ENCODE measurements at regions not wholly inside any gene's neighbourhood (a gene's known extent, or its start where the extent isn't known, plus 50 kb on each side); places are given as distances from the start of the nearest gene placed in this dataset.
A peak's percentile ranks its signal among the peaks of the same experiment; 100 is the strongest.

DNA sequence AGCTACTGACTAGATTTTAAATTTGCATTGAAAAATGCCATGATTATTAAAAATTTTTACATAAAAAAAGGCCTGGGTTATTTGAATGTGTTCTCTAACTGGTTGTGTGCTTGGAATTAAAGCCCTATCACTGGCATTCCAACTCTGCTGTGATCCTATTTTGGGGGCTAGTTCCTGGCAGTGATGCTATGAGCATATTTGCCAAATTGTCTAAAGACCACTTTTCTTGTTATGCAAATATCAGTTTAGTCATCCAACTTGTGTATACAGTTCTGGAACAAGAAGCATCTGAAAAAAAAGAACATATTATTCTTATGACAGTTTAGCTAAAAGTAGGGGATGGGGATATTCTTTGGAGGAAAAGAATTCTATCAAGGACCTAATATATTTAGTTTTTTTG, 243.4 kb upstream of the ZNF717 start:
- Mint-ChIP-seq H3K27me3 (ENCODE audit: low read depth) (no peaks in the 10 kb centered on the region), H3K36me3 (peaks cover 20% of the 10 kb centered on the region), H3K4me1 (peaks cover 11% of the 10 kb centered on the region), H3K27ac (no peak overlapping the region), H3K4me3 (no peak overlapping the region), H3K9me3 (peaks cover 18% of the 10 kb centered on the region)
- DNase-seq (ENCODE audit: low spot score in 2 of 2, unreplicated experiment in 2 of 2), result no peak
- TF ChIP-seq, protein P1, sequence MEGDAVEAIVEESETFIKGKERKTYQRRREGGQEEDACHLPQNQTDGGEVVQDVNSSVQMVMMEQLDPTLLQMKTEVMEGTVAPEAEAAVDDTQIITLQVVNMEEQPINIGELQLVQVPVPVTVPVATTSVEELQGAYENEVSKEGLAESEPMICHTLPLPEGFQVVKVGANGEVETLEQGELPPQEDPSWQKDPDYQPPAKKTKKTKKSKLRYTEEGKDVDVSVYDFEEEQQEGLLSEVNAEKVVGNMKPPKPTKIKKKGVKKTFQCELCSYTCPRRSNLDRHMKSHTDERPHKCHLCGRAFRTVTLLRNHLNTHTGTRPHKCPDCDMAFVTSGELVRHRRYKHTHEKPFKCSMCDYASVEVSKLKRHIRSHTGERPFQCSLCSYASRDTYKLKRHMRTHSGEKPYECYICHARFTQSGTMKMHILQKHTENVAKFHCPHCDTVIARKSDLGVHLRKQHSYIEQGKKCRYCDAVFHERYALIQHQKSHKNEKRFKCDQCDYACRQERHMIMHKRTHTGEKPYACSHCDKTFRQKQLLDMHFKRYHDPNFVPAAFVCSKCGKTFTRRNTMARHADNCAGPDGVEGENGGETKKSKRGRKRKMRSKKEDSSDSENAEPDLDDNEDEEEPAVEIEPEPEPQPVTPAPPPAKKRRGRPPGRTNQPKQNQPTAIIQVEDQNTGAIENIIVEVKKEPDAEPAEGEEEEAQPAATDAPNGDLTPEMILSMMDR (IDR thresholded peaks at IDR 0.05; ENCODE audit: unreplicated experiment), result no peak

DNA sequence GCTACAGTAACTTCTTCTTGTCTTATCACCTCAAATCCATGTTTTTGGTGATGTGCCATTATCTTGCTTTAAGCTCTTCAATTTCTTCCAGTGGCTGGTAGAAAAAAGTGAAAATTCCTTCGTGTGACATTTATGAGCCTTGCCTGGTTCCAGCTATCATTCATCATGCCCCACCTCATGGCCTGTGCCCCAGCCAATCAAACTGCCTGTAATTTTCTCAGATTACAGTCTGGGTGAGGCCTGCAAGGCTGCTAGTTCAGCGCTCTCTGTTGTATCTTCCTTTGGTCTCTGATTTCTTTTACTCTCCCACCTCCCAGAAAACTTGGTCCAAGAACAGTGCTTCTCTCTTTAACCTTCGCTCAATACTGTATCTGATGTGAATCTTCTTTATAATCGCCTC, 249.3 kb upstream of the ZNF717 start:
- peaks cover 18% of the 10 kb centered on the region for H3K9me3 Mint-ChIP-seq
- H3K4me3 Mint-ChIP-seq, result no peak overlapping the region
- peak overlapping the region; percentile 76 for H3K27ac Mint-ChIP-seq
- H3K27me3 Mint-ChIP-seq (ENCODE audit: low read depth), result no peaks in the 10 kb centered on the region
- DNase-seq (ENCODE audit: low spot score in 2 of 2, unreplicated experiment in 2 of 2), result no peak
- TF ChIP-seq, protein P1 (IDR thresholded peaks at IDR 0.05; ENCODE audit: unreplicated experiment), result no peak
- peaks cover 26% of the 10 kb centered on the region for H3K4me1 Mint-ChIP-seq
- H3K36me3 Mint-ChIP-seq, result peaks cover 20% of the 10 kb centered on the region

DNA sequence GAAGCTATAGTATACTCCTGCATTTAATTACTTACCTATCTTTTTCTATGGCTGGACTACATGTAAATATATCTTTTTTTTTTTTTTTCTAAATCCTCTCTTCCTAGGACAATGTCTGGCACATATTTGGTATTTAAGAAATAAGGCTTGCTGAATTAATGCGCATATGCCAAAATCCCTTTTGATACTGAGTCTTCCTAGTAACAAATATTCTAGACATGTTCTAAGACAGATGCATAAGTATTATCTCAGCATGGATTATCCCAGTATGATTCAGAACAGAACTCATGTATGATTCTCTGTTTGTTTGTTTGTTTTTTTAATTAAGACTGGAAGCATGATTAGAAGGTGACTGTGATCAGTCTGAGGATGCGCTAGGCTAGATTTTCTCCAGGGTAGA, 249.8 kb upstream of the ZNF717 start:
- DNase-seq (ENCODE audit: low spot score in 2 of 2, unreplicated experiment in 2 of 2), result no peak
- Mint-ChIP-seq H3K27ac (peak overlapping the region; percentile 76), H3K36me3 (peaks cover 18% of the 10 kb centered on the region), H3K4me1 (peaks cover 29% of the 10 kb centered on the region), H3K9me3 (peaks cover 16% of the 10 kb centered on the region), H3K4me3 (no peak overlapping the region), H3K27me3 (ENCODE audit: low read depth) (no peaks in the 10 kb centered on the region)
- TF ChIP-seq, protein P1 (IDR thresholded peaks at IDR 0.05; ENCODE audit: unreplicated experiment), result no peak

DNA sequence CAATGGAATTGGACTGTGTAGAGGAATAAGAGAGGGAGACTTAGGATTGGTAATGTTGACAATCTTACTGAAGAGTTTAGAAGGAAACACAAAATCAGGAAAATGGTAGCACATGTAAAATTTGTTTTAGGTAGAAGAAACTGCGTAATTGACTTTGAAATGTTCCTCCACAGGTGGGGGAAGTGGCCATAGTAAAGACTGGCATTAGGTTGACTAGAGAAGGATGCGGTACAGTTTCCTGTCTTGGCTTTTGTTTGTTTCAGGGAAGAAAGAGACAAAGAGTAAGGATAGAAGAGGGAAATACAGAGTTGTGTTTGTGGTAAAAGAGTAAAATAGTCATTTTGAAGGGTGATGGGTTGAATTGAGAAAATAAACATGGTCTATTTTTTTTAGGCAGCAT, 253.6 kb upstream of the ZNF717 start:
- Mint-ChIP-seq H3K9me3 (no peaks in the 10 kb centered on the region), H3K27me3 (ENCODE audit: low read depth) (no peaks in the 10 kb centered on the region), H3K27ac (no peak overlapping the region), H3K4me1 (peaks cover 50% of the 10 kb centered on the region), H3K36me3 (no peaks in the 10 kb centered on the region), H3K4me3 (no peak overlapping the region)
- DNase-seq (ENCODE audit: low spot score in 2 of 2, unreplicated experiment in 2 of 2), result no peak
- TF ChIP-seq, protein P1 (IDR thresholded peaks at IDR 0.05; ENCODE audit: unreplicated experiment), result no peak

DNA sequence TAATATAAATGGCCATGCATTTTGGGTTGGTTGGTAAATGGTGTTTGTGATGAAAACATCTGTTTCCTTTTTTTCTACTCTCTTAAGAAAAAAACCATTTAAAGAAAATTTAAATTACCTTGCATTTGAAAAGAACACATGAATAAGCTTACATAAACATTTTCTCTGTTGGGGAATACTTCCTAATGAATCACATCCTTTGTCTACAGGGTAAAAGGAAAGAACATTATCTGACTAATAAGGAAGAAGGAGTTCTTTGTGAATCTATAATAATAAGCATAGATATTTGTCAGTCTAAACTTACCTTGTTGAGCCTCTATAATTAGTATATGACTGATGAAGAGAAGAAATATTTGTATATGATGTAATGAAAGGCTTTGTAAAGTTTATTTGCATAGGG, 254.1 kb upstream of the ZNF717 start:
- H3K27ac Mint-ChIP-seq, result peak overlapping the region; percentile 28
- peaks cover 52% of the 10 kb centered on the region for H3K4me1 Mint-ChIP-seq
- no peaks in the 10 kb centered on the region for H3K27me3 Mint-ChIP-seq (ENCODE audit: low read depth)
- no peak for DNase-seq (ENCODE audit: low spot score in 2 of 2, unreplicated experiment in 2 of 2)
- H3K36me3 Mint-ChIP-seq, result no peaks in the 10 kb centered on the region
- H3K9me3 Mint-ChIP-seq, result no peaks in the 10 kb centered on the region
- TF ChIP-seq, protein P1 (IDR thresholded peaks at IDR 0.05; ENCODE audit: unreplicated experiment), result no peak
- H3K4me3 Mint-ChIP-seq, result no peak overlapping the region

DNA sequence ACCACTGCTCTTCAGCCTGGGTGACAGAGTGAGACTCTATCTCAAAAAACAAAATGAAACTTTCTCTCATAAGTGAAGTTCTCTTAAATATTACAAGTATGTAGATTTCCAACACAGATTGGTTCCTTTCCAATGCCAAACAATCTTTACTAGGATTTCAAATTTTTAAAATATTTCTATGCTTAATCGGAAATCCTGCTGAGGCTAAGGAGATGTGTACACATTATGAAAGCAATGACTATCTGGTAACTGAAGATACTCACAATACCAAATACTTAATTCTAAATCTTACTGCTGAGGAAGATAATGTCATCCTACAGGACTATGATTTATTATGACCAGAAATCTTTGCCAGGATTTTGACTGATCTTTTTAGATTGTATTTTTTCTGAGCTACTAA, 255.6 kb upstream of the ZNF717 start:
- H3K9me3 Mint-ChIP-seq, result no peaks in the 10 kb centered on the region
- no peaks in the 10 kb centered on the region for H3K36me3 Mint-ChIP-seq
- H3K27me3 Mint-ChIP-seq (ENCODE audit: low read depth), result no peaks in the 10 kb centered on the region
- peaks cover 50% of the 10 kb centered on the region for H3K4me1 Mint-ChIP-seq
- no peak for DNase-seq (ENCODE audit: low spot score in 2 of 2, unreplicated experiment in 2 of 2)
- TF ChIP-seq, protein P1 (IDR thresholded peaks at IDR 0.05; ENCODE audit: unreplicated experiment), result no peak
- H3K4me3 Mint-ChIP-seq, result no peak overlapping the region
- peak overlapping the region; percentile 49 for H3K27ac Mint-ChIP-seq
